GM23338 (cell line): ENCODE measurements at regions not wholly inside any gene's neighbourhood (a gene's known extent, or its start where the extent isn't known, plus 50 kb on each side); places are given as distances from the start of the nearest gene placed in this dataset.

ENCODE experiments used
- ATAC-seq: fragments of 200-7000 bp; cut with Tn5 transposase; 3 replicates; pipeline ENCODE4 v1.9.1; 2020
- DNase-seq: peaks from one replicate; pipeline ENCODE4 v3.0.0-alpha.2; 2015; ENCODE audit warnings: low spot score
- H2AFZ ChIP-seq: fragments of 200-600 bp; sonication (generic); 2 replicates; pipeline ENCODE4 v1.8.0; 2016; ENCODE audit warnings: antibody characterized with exemption, mild to moderate bottlenecking, moderate library complexity
- H3F3A ChIP-seq: fragments of 200-600 bp; sonication (generic); replicated peaks from 2 replicates; pipeline ENCODE4 v1.8.0; 2017; ENCODE audit warnings: antibody characterized with exemption, mixed run types, low read depth
- H3K27ac ChIP-seq: fragments of 200-600 bp; sonication (generic); 2 replicates; pipeline ENCODE4 v1.6.1; 2016; ENCODE audit warnings: low read depth
- H3K27me3 ChIP-seq: fragments of 200-600 bp; sonication (generic); 2 replicates; pipeline ENCODE4 v1.8.0; 2016; ENCODE audit warnings: mild to moderate bottlenecking, mixed run types, moderate library complexity; ENCODE audit not compliant: insufficient read depth
- H3K36me3 ChIP-seq: fragments of 200-600 bp; sonication (generic); 2 replicates; pipeline ENCODE4 v1.8.0; 2016; ENCODE audit warnings: mild to moderate bottlenecking; ENCODE audit not compliant: insufficient read depth
- H3K4me1 ChIP-seq: fragments of 200-600 bp; sonication (generic); 2 replicates; pipeline ENCODE4 v1.8.0; 2016; ENCODE audit warnings: mild to moderate bottlenecking, moderate library complexity; ENCODE audit not compliant: insufficient read depth
- H3K4me2 ChIP-seq: fragments of 200-600 bp; sonication (generic); 2 replicates; pipeline ENCODE4 v1.7.1; 2017; ENCODE audit warnings: mixed run types
- H3K4me3 ChIP-seq: fragments of 200-600 bp; sonication (generic); 2 replicates; pipeline ENCODE4 v1.6.1; 2016; ENCODE audit warnings: mixed run types
- H3K79me2 ChIP-seq: fragments of 200-600 bp; sonication (generic); replicated peaks from 2 replicates; pipeline ENCODE4 v1.8.0; 2017; ENCODE audit warnings: mild to moderate bottlenecking; ENCODE audit not compliant: insufficient read depth
- H3K9me2 ChIP-seq: fragments of 200-600 bp; sonication (generic); 2 replicates; pipeline ENCODE4 v1.8.0; 2017; ENCODE audit not compliant: insufficient read depth
- H4K20me1 ChIP-seq: fragments of 200-600 bp; sonication (generic); replicated peaks from 2 replicates; pipeline ENCODE4 v1.8.0; 2017; ENCODE audit warnings: mild to moderate bottlenecking; ENCODE audit not compliant: insufficient read depth
- H3K27ac Mint-ChIP-seq: 2 replicates; pipeline ENCODE4 v1.8.0; 2020; ENCODE audit warnings: inconsistent platforms, mild to moderate bottlenecking, moderate library complexity, mixed read lengths
- H3K27me3 Mint-ChIP-seq: 3 replicates; pipeline ENCODE4 v1.8.0; 2022; ENCODE audit warnings: low read depth, mild to moderate bottlenecking, moderate library complexity, mixed read lengths, inconsistent platforms; ENCODE audit not compliant: insufficient read depth, poor library complexity
- H3K36me3 Mint-ChIP-seq: 3 replicates; pipeline ENCODE4 v1.8.0; 2021; ENCODE audit warnings: low read depth, mild to moderate bottlenecking, inconsistent platforms, moderate library complexity, mixed read lengths
- H3K4me1 Mint-ChIP-seq: 3 replicates; pipeline ENCODE4 v1.8.0; 2020; ENCODE audit warnings: mild to moderate bottlenecking, inconsistent platforms, mixed read lengths
- H3K4me3 Mint-ChIP-seq: 3 replicates; pipeline ENCODE4 v1.8.0; 2021; ENCODE audit warnings: moderate library complexity, mild to moderate bottlenecking, inconsistent platforms, mixed read lengths
- H3K9me3 Mint-ChIP-seq: 3 replicates; pipeline ENCODE4 v1.8.0; 2020; ENCODE audit warnings: moderate library complexity, mild to moderate bottlenecking, inconsistent platforms, mixed read lengths
- CREB1 ChIP-seq: fragments of 250-450 bp; sonication (Bioruptor Pico); IDR thresholded peaks from 2 replicates; pipeline ENCODE4 v1.5.0; 2020; ENCODE audit warnings: low read depth, mild to moderate bottlenecking, moderate library complexity
- CTCF ChIP-seq, 2 experiments: fragments of 200-600 bp in 1 of 2; sonication (generic) in 1 of 2; conservative IDR thresholded peaks; 2 replicates each; pipeline versions ENCODE4 v1.5.1 to v1.6.1; 2016 to 2017; ENCODE audit warnings: antibody characterized with exemption in 2 of 2, low read depth in 2 of 2, mild to moderate bottlenecking in 2 of 2, moderate library complexity in 1 of 2
- ETS1 ChIP-seq: IDR thresholded peaks from 2 replicates; pipeline ENCODE4 v1.6.1; 2016; ENCODE audit warnings: antibody characterized with exemption
- EZH2phosphoT487 ChIP-seq: fragments of 200-600 bp; sonication (generic); IDR thresholded peaks from one replicate; pipeline ENCODE4 v1.8.1; 2018; ENCODE audit warnings: antibody characterized with exemption; ENCODE audit not compliant: unreplicated experiment
- JUNB ChIP-seq: IDR thresholded peaks from one replicate; pipeline ENCODE4 v1.6.1; 2016; ENCODE audit warnings: antibody characterized with exemption; ENCODE audit not compliant: unreplicated experiment
- ZNF462 ChIP-seq: fragments of 250-450 bp; sonication (Bioruptor Pico); IDR thresholded peaks from 2 replicates; pipeline ENCODE4 v1.5.0; 2020; ENCODE audit warnings: mild to moderate bottlenecking, moderate library complexity

- TF ChIP-seq ZNF462 (CRISPR knock-in tag) = no peak
Measured at GRCh38 chr4:126691797-126692196, 941.0 kb upstream of the INTU start (continued).

GRCh38 chr4:126697748-126698147 is 935.0 kb upstream of the INTU start:
- no peaks in the 10 kb centered on the region for H3K4me1 ChIP-seq
- H3K27me3 ChIP-seq = no peaks in the 10 kb centered on the region
- no peak overlapping the region for H3K27ac ChIP-seq
- H3F3A ChIP-seq = no peaks in the 10 kb centered on the region
- no peaks in the 10 kb centered on the region for H3K79me2 ChIP-seq
- H3K27me3 Mint-ChIP-seq = no peaks in the 10 kb centered on the region
- no peak overlapping the region for H3K4me3 ChIP-seq
- H3K9me2 ChIP-seq = no peaks in the 10 kb centered on the region
- no peak for DNase-seq
- no peaks in the 10 kb centered on the region for H3K4me1 Mint-ChIP-seq
- H4K20me1 ChIP-seq = no peaks in the 10 kb centered on the region
- H3K4me3 Mint-ChIP-seq = no peak overlapping the region
- TF ChIP-seq EZH2phosphoT487 (no peak), JUNB (no peak), ETS1 (no peak), CREB1 (CRISPR knock-in tag) (no peak), ZNF462 (CRISPR knock-in tag) (no peak), CTCF (conservative IDR thresholded peaks at IDR 0.05; ENCODE audit: low read depth in 2 of 2) (no peak)
- no peak overlapping the region for H2AFZ ChIP-seq
- H3K9me3 Mint-ChIP-seq = no peaks in the 10 kb centered on the region
- H3K36me3 Mint-ChIP-seq = no peaks in the 10 kb centered on the region
- H3K27ac Mint-ChIP-seq = no peak overlapping the region
- ATAC-seq = no peak
- no peak overlapping the region for H3K4me2 ChIP-seq
- H3K36me3 ChIP-seq = no peaks in the 10 kb centered on the region
